GM12874 (cell line): ENCODE measurements at regions not wholly inside any gene's neighbourhood (a gene's known extent, or its start where the extent isn't known, plus 50 kb on each side); places are given as distances from the start of the nearest gene placed in this dataset.

Experiments
- TF ChIP-seq, protein P1 (sequence below): IDR thresholded peaks from 2 replicates; pipeline ENCODE4 v1.5.1; 2011; ENCODE audit warnings: low read depth, mild to moderate bottlenecking, control low read depth, low read length, moderate library complexity; ENCODE audit not compliant: insufficient read depth

- TF ChIP-seq, protein P1, sequence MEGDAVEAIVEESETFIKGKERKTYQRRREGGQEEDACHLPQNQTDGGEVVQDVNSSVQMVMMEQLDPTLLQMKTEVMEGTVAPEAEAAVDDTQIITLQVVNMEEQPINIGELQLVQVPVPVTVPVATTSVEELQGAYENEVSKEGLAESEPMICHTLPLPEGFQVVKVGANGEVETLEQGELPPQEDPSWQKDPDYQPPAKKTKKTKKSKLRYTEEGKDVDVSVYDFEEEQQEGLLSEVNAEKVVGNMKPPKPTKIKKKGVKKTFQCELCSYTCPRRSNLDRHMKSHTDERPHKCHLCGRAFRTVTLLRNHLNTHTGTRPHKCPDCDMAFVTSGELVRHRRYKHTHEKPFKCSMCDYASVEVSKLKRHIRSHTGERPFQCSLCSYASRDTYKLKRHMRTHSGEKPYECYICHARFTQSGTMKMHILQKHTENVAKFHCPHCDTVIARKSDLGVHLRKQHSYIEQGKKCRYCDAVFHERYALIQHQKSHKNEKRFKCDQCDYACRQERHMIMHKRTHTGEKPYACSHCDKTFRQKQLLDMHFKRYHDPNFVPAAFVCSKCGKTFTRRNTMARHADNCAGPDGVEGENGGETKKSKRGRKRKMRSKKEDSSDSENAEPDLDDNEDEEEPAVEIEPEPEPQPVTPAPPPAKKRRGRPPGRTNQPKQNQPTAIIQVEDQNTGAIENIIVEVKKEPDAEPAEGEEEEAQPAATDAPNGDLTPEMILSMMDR: no peak
These were observed 78.2 kb upstream of the MAP3K1 start for GRCh38 chr5:56737002-56737621.

GRCh38 chr5:56735849-56736641, 79.3 kb upstream of the MAP3K1 start:
- TF ChIP-seq, protein P1: no peak

- TF ChIP-seq, protein P1: no peak
These were observed 81.2 kb upstream of the MAP3K1 start for GRCh38 chr5:56734091-56734694.

- TF ChIP-seq, protein P1: no peak
These were observed 81.8 kb upstream of the MAP3K1 start for GRCh38 chr5:56733580-56733979.

DNA sequence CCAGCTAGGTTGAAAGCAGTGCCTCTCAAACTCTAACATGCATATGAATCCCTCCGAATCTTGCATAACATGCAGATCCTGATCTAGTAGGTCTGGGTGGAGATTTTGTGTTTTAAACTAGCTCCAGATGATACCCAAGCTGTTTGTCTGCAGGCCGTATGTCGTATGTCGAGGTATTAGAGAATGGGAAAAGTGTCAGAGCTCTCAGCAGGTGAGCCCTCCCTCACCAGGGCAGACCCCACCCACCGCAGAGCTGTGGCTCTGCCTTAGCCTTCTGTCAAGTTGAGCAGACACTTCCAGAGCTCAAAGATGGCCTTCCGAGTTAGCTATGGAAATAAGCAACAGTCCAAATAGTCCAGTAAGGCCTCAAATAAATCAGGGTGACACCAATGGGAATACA, 83.2 kb upstream of the MAP3K1 start:
- TF ChIP-seq, protein P1: no peak

DNA sequence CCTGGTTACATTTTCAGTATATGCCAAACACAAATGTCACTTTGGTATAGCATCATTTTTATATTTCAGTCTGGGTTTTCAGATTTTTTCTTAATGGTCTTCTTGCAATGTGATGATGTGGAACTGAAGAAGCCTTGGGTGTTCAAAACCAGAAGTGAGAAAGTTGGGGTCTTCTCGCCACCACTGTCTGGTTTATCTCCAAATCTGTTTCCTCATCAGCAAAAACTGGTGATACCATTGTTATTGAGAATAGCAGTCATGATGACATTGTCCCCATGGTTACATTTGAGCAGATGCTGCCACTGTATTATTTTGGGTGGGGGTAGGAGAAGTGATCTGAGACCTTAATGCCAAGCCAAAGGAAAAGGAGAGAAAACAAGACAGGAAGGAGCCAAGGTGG, 85.9 kb upstream of the MAP3K1 start:
- TF ChIP-seq, protein P1: no peak

DNA sequence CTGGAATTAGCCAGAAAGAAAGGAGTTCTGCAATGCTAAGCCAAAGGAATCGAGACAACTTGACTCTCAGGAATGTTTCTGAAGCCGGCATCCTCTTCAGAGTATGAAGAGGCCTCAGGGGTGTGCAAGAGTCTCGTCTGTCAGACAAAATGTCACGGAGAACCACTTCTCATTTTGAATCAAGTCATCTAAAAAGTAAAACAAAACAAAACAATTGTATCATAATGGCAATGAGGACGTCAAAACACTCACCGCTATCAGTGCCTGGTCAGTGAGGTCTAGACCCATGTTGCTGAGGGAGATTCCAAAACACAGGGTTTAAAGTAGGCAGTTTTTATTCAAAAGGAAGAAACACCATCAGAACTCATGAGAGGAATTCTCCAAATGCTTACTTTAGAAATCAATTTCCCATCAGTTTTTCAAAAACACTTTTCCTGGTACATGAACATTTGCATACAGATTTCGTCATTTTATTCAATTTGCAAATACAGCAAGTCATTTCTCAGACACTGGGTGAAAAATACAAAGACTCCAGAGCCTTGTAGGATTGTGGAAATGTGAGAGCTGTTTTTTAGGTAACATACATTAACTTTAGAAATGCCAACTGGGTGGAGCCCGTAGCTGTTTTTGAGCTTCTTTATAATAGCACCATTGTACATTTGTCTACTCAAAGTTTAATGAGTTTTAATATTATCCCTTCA, 89.5 kb upstream of the MAP3K1 start:
- TF ChIP-seq, protein P1: no peak
